ENCODE measurements at regions not wholly inside any gene's neighbourhood (a gene's known extent, or its start where the extent isn't known, plus 50 kb on each side); places are given as distances from the start of the nearest gene placed in this dataset.

DNA sequence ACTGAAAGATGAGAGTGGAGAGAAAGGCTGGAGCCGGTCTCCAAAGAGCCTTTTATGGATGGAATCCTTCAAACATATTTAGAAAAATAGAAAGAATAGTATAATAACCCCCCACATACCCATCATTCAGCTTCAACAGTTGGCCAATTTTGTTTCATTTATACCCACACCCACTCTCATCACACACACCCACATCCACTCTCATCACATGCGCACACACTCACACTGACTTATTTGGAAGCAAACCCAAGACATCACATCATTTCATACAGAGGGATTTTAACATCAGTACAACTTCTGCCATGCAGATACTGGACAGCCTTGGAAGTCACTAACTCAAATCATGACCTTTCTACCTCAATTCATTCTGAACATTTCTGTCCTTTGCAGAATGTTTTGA lies 72.8 kb upstream of the CPLX2 start:
- TF ChIP-seq, protein P1, sequence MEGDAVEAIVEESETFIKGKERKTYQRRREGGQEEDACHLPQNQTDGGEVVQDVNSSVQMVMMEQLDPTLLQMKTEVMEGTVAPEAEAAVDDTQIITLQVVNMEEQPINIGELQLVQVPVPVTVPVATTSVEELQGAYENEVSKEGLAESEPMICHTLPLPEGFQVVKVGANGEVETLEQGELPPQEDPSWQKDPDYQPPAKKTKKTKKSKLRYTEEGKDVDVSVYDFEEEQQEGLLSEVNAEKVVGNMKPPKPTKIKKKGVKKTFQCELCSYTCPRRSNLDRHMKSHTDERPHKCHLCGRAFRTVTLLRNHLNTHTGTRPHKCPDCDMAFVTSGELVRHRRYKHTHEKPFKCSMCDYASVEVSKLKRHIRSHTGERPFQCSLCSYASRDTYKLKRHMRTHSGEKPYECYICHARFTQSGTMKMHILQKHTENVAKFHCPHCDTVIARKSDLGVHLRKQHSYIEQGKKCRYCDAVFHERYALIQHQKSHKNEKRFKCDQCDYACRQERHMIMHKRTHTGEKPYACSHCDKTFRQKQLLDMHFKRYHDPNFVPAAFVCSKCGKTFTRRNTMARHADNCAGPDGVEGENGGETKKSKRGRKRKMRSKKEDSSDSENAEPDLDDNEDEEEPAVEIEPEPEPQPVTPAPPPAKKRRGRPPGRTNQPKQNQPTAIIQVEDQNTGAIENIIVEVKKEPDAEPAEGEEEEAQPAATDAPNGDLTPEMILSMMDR (IDR thresholded peaks at IDR 0.05), result no peak
- no peak for TF ChIP-seq EZH2 (IDR thresholded peaks at IDR 0.05; ENCODE audit: borderline replicate concordance, insufficient read depth, low read depth, low read length, poor library complexity, severe bottlenecking)

Measured in B cell (primary cell).